CD4-positive, alpha-beta T cell treated with Interleukin-15 for 1 hour (primary cell): ENCODE measurements at regions not wholly inside any gene's neighbourhood (a gene's known extent, or its start where the extent isn't known, plus 50 kb on each side); places are given as distances from the start of the nearest gene placed in this dataset.
"Not testable (repeated sequence)": the region's sequence is repeated elsewhere in the genome, so short reads cannot be mapped to it uniquely, and the experiment has no call there.

Experiments
- DNase-seq: peaks from one replicate; pipeline ENCODE4 v3.0.0-alpha.2; 2020

DNA sequence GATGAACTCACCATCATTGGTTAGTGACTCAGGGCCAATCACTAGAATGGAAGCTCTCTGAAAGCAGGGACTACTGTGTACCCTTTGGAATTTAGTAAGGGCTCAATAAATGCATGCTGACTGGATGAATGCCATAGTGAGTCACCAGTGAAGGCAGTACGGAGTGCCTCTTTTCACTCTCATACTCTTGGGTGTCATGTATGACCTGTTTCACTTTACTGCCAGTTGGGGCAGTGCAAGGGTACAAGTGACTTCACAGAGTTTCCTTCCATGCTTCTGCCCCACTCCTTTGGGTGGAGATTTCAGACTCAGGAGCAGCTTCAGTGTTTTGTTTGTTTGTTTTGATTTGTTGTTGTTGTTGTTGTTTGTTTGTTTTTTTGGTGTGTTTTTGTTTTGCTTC, 57.7 kb downstream of the SOX3 start:
- DNase-seq, result no peak

DNA sequence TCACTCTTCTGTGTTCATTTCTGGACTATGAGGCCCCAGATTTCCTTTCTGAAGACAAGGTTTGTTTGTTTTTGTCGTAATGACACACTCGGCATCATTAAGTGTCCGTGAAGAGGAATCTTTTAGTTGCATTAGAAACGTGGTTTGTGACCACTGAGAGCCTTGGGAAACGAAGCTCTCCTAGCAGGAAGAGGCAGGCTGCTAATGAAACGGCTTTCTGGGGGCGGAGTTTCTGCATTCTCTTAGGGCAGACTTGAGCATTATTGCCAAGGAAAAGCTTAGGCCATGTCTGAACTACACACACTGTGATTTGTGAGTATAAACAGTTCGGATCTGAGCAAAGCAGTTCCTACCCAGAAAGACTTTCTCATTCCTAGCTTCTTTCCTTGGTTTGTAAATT, 64.0 kb downstream of the SOX3 start:
- no peak for DNase-seq

DNA sequence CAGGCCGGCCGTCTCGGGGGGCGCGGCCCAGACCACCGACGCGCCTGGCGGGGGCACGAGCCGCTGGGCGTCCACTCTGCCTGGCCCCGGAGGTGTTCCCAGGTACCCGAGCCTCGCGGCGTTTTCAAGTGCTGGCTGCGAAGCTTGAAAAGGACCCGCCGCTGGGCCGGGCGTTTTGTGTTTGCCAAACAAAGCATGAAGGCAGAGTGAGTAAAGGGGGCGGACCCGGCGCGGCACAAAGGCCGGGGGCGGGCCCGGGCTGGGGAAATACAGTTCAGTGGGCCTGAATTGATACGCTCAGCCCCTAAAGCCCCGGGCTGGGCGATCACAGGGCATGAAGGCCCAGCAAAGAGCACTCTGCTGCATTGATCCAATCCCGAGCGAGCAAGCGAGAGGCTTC, 65.4 kb downstream of the SOX3 start:
- DNase-seq, result no peak

DNA sequence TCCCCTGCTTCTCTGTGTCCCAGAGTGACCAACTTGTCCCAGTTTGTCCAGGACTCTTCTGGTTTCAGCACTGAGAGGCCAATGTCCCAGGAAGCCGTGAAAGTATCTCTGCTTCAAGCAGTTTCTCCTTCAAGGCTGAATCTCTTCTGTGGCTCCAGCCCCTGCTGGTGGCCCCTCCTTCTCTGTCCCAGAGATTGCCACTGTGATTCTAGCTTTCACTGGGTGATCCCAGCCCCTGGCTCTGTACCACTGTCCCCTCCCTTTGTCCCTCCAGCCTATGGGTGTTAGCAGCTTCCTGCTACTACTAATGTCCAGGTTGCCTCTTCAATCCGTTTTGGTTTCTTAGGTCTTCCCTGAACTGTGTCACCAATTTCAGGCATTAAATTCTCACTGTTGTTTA, 70.5 kb downstream of the SOX3 start:
- DNase-seq, result no peak

DNA sequence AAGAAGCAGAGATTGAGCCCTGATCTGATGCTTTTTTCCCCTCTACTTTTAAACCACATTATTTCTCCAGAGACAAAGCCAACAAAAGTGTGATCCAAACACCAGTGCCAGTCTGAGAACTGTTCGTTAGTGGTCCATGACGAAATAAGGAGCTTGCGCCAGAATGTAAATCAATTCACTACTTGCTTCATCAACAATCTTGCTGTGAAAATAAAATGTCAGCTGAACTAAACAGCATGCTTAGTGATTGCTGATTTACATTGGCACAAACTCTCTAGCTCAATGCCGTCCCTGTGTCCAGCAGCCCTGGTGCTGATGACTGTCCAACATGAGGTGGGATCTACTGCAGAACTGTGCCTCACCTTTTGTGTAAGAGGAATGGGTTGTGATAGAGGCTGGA, 71.3 kb downstream of the SOX3 start:
- DNase-seq, result no peak

DNA sequence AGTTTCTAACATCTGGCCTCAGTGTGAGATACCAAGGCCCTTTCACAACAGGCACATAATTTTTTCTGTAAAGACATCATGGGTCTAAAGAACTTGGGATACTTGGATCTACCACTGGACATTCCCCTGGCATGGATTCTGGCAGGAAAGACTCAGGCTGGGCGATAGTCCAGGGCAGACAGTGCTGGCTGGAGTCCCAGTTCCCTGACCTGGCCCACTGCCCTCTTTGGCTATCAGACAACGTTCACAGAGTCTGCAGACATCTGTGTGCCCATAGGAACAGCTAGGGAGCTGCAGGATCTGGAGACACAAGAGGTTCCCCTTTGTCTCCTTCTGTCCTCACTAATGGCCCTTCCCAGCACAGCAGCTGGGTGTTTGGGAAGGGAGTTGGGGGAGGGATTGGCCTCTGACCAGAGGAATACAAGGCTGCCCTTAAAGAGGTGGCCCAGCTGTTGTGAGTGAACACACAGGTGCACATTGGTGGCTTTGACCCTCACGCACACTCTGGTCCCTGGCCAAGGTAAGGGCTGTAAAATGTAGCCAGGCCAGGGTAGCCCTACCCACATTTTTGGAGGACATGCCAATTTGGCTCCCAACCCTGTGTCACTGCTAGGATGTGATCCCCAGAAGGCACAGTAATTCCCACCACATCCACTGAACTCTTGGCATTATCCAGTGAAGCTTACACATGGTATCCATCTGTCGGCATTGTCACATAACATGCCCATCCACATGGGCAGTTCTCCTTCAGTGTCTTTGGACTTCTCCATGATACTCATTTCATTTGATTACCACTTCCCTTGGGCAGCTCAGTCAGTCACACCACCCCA, 72.3 kb downstream of the SOX3 start:
- DNase-seq, result no peak

DNA sequence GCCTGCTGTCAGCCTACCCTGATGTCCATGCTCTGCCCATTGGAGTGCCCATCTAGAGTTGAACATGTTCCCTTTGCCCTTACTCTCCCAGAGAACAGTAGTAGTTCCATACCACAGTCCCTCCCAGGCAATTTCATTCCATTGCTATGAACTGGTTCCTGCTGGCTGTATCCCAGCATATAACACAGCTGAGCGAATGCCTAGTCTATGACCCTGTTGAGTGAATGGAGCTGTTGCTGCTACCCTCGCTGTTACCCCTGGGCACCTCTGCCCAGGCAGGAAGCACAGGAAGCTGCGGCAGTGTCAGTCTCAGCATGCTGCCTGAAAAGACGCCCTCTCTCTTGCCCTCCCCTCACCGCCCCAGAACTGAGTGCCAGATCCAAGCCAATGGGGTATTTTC, 73.3 kb downstream of the SOX3 start:
- no peak for DNase-seq

DNA sequence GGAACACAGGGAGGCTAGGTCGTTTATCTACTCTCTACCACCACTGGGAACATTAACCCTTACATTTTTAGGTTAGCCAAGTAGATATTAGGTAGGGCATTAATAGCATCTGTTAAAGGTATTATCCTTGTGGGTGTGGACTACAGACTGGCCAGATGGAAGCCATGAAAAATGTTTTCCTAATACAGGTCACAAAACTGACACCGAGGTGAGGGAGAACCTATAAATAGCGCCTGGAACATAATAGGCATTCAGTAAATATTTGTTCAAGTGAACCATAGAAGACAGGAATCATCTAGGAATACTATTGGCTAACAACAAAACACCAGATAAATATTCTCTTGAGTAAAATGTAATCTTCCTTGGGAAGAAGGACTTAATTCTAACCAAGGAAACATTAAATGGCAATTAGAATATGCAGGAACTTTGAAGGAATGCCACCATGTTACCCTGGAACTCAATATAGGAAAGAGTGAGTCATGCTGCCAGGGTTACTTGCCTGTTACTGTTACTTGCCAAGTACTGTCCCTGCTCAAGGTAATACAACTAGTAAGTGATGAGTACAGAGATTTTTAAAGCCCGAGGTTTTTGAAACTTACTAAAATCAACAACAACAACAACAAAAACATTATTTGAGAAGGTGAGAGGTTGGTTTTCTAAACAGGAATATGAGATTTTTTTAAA, 79.0 kb downstream of the SOX3 start:
- DNase-seq, result no peak

DNA sequence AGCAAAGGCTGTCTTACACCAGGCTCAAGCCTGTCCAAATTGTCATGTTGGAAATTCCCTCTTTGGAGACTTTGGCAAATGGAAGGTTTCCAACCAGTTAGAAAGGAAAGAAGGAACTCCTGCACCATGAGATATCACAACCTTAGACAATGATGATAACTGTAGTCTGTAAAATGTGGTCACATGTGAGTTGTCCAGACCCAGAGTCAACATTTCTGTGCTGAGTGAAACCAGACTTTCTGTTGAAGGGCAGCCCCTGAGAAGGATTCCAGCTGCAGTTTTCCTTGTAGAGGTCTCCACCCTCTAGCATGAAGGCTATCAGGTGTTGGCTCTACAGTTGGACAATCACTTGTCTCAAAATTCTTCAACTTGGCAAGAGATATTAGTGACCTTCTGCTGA, 82.4 kb downstream of the SOX3 start:
- DNase-seq, result no peak

DNA sequence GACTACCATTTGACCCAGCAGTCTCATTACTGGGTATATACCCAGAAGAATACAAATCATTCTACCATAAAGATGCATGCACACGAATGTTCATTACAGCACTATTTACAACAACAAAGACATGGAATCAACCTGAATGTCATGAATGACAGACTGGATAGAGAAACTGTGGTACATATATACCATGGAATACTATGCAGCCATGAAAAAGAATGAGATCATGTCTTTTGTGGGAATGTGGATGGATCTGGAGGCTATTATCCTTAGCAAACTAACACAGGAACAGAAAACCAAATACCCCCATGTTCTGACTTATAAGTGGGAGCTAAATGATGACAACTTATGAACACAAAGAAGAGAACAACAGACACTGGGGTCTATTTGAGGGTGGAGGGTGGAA, 102.7 kb downstream of the SOX3 start:
- not testable (repeated sequence) for DNase-seq

DNA sequence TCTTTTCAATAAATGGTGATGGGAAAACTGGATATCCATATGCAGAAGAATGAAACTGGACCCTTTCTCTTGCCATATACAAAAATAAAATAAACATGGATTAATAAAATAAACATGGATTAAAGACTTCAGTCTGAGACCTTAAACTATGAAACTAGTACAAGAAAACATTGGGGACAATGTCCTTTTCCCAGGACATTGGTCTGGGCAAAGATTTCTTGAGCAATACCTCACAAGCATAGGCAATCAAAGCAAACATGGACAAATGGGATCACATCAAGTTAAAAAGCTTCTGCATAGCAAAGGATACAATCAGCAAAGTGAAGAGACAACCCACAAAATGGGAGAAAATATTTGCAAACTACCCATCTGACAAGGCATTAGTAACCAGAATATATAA, 108.5 kb downstream of the SOX3 start:
- DNase-seq, result not testable (repeated sequence)

DNA sequence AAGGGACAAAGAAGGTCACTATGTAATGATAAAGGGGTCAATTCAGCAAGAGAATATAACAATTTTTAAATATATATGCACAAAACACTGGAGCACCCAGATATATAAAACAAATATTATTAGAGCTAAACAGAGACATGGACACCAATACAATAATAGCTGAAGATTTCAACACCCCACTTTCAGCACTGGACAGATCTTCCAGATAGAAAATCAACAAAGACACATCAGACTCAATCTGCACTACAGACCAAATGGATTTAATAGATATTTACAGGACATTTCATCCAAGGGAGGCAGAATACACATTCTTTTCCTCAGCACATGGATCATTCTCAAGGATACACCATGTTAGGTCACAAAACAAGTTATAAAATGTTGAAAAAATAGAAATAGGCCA, 111.4 kb downstream of the SOX3 start:
- DNase-seq, result no peak

DNA sequence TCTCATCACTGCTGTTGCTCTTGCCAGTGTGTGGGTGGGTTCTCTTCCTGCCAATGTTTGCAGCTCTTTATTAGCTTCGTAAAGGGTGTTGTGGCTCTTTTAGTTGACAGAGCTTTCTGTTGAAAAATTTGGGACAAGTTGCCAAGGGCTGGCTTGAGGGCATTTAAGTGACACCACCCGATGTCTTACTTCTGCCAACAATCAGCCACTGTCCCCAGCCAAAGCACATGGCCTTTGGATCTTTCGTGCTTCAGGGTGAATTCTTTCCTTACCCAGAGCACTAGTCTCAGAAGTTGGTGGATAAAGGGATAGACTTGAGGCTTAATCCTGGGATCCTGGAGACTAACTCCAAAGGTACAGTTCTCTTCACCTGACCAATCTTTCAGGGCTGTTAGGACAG, 113.6 kb downstream of the SOX3 start:
- no peak for DNase-seq

DNA sequence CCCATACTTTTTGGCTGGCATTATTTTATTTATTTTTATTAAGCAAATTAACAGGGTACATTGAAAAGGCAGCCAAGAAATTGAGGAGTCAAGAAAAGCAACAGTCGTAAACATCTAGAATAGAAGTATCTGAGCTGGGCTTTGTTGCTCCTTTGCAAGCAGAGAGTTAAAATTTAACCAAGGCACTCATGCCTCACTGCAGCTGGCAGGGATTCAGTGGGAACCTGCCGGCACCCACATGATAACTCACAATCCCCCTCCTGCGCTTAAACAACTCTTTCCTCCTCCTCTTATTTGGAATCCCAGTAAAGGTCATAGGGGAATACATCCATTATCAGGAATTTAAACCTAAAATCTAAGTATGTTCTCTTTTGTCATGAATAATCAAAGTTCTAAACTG, 115.5 kb downstream of the SOX3 start:
- DNase-seq, result no peak

DNA sequence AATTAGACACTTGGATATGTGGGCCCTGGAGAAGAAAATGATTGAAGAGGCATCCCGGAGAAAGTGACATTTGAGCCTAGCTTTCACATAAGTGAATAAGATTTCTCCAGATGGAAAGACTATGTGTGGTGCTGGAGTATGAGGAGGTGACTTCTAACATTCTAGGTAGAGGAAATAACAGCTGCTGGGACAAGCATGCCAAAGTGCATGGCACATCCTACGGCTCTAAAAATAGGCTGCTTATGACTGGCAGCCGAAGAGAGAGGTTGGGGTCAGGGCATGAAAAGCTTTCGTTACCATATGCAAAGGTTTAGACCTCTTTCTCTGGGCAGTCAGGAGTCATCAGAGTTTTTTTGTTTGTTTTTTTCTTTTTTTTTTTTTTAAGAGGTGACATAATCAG, 142.0 kb downstream of the SOX3 start:
- no peak for DNase-seq

DNA sequence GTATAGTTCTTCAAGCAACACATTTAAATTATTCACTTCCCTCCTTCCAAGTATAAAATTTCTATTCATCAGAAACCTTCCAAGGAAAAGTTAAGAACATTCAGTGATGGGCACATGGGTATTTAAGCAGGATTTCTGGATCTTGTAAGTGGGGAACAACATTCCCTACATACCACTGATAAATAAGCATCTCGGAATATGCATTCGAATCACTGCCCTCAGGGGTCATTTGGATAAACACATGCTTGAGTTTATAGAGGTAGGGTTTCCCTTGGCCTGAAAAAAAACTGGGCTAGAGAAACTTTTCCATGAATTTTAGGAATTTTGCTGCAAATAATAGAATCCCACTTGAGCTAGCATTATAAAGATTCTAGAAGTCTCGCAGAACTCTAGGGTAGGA, 143.9 kb downstream of the SOX3 start:
- no peak for DNase-seq

DNA sequence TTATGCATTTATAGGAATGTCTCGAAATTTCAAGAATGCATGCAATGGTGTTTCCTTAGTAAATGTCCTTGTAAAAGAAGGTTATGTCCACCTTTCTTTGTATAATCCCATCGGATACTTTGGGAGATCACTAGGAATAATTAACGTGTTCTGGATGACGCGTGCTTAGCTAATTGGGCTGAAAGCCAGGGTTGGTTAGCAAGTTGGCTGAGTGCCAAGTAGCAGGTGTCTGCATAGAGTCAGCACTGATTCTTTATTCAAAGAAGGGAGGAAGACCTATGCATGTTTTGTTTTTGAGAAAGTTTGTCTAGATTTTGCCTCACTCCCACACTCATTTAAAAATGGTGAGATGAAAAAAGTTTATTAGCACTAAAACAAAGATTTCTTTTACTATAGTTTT, 144.6 kb downstream of the SOX3 start:
- DNase-seq, result no peak

DNA sequence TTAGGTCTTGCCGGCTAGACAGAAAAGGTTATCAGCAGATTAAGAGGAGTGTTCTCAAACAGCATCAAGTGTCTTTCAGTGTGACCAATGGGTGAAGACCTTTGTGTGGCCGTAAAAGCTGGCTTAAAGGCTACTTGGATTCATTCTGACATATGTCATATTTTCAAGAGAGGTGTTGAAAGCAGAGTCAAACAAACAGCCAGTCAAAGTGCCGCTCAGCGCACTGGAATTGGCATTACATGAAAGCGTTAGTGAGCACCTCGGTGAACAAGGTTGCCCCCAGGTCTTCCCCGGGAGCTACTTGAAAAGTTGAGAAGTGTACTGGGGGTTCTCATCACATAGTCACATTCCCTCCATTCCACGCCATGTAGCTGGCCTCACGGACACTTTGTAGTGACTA, 148.9 kb downstream of the SOX3 start:
- no peak for DNase-seq

DNA sequence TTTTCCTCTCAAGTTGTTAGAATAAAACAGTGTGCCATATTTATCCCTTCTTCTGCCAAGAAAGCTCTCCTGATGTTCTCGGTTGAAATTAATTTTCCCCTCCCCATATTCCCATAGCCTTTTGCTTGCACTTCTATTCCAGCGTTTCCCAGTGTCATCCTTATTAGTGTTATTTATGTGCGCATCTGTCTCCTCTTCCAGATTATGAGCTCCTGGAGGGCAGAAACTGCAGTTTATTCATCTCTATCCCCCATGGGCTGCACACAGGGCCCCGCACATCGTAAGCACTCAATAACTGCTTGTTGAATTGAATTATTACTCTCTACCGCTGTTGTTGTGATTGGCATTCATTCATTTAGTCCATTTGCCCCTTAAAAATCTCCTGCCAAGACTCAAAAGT, 149.4 kb downstream of the SOX3 start:
- no peak for DNase-seq

DNA sequence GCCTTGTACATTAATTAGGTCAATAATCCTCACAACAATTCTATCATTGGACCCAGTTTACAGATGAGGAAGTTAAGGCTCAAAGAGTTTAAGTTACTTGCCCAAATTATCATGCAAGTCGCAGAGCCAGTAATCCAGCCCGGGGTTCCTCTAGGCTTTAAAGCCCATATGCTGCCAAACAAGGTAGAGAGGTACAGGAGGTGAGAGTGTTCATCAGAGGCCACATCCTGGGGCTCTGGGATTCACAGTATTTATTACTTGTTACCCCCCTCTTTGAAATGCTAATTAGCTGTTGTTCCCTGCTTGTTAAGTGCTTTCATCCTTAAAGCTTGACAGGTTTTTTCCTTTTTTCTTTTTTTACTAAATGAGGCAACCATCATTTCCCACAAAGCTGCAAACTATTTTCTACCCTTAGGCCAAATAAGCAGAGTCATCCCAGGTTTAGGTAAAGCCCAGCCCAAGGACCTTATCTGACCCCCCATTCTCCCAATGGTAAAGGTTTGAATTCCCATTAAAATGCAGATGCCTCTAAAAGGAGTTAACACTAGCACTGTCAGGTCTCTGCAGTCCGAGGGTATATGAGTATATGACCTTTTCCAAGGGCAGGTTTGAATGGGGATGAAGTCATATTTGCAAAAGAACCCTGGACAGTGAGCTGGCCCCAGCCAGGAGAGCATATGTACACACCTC, 150.3 kb downstream of the SOX3 start:
- DNase-seq, result no peak

DNA sequence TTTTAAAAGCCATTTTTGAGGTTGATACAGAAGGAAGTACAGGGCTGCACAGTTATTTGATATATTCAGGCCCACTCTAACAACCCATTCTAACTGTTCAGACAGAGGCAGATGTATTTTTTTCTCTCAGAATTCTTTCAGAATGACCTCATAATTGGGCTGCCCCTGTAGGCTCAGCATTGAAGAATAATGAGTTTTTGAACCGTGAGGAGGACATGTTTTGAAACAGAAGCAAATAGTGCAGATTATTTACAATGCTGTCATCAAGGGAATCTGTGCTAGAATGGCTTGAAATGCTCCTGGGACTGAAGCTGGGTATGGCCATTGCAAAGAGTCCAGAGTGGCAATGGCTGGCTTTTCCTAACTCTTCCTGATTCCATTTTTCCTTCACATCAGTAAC, 158.1 kb downstream of the SOX3 start:
- no peak for DNase-seq

DNA sequence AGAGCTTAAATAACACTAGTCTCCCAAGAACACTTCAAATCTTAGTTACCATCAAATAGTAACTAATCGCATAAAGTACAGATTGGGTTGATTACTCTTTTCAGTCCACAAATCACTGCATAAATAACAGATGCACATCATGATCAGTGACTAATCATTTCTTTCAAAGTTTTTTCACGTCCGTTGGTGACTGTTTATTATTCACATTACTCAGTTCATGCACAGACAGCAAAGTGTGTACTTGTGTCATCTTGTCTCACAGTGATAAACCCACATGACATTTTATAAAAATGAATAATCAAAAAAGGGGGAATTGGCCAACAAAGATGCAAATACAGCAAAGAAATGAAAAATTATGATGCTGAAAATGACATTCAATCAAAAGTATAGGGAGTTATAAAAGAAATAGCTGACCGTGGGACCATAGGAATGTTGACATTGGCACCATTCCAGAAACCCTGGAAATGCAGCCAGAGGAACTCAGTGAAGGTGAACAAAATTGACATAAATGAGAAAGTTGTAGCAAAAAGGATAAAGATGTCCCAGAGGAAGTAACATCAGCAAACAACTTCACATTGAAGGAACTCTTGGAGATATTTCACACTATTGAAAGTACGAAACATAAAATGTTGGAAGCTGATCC, 161.5 kb downstream of the SOX3 start:
- DNase-seq, result no peak

DNA sequence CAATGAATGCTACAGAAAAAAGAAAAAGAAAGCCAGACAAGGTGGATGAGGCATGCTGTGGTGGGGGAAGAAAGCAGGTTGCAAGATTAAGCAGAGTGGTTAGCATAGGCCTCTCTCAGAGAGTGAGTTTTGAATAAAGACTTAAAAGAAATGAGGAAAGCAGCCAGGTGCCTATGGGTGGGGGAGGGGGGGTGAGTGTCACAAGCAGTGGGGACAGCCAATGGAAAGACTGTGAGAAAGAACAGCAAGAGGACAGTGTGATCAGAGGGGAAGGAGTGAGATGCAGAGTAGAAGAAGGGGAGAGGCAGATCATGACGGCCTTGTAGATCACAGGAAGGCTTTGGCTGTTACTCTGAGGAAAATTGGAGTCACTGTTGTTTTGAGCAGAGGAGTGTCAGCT, 162.5 kb downstream of the SOX3 start:
- no peak for DNase-seq

DNA sequence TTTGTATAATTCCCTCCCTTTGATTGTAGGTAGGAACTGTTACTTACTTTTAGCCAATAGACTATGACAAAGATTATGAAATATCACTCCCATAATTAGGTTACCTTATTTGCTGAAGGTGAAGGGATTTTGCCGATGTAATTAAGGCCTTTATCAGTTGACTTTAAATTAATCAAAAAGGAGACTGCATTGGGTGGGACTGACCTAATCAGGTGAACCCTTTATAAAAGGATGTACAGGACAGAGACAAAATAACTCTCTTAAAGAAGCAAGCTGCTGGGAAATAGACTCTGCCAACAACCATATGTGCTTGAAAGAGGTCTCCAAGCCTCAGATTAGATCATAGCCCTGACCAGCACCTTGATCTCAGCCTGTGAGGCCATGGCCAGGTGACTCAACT, 167.6 kb downstream of the SOX3 start:
- DNase-seq, result no peak
